H1 (cell line): ENCODE measurements at regions not wholly inside any gene's neighbourhood (a gene's known extent, or its start where the extent isn't known, plus 50 kb on each side); places are given as distances from the start of the nearest gene placed in this dataset.

ENCODE experiments used
- RAD21 ChIP-seq, 2 experiments: IDR thresholded peaks in 1 of 2; conservative IDR thresholded peaks in 1 of 2; 2 replicates each; pipeline ENCODE4 v1.6.1; 2011; ENCODE audit warnings: low read depth in 2 of 2, low read length in 2 of 2, improper control_type of control experiment in 1 of 2, inconsistent platforms in 1 of 2, mild to moderate bottlenecking in 1 of 2, moderate library complexity in 1 of 2
- TF ChIP-seq, protein P1 (sequence below): fragments of 300-600 bp; sonication (generic); IDR thresholded peaks from 2 replicates; pipeline ENCODE4 v1.7.1; 2012; ENCODE audit warnings: low read length, moderate library complexity, mild to moderate bottlenecking, inconsistent platforms; ENCODE audit not compliant: insufficient replicate concordance

DNA sequence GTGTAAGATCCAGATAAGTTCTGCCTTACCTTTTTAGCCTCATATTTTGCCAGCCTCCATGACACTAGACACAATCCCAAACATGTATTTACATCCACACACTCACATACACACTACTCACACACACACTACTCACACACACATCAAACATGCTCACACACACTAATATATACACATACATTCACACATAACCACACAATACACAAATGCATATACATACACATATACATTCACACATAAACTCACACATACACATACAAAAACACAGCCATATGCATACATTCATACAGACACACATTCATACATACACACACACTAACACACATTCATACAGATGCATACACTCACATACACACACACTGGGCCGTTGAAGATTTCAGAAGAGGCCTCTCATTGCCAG is 109.5 kb downstream of the MAIP1 start (continued):
- TF ChIP-seq, protein P1, sequence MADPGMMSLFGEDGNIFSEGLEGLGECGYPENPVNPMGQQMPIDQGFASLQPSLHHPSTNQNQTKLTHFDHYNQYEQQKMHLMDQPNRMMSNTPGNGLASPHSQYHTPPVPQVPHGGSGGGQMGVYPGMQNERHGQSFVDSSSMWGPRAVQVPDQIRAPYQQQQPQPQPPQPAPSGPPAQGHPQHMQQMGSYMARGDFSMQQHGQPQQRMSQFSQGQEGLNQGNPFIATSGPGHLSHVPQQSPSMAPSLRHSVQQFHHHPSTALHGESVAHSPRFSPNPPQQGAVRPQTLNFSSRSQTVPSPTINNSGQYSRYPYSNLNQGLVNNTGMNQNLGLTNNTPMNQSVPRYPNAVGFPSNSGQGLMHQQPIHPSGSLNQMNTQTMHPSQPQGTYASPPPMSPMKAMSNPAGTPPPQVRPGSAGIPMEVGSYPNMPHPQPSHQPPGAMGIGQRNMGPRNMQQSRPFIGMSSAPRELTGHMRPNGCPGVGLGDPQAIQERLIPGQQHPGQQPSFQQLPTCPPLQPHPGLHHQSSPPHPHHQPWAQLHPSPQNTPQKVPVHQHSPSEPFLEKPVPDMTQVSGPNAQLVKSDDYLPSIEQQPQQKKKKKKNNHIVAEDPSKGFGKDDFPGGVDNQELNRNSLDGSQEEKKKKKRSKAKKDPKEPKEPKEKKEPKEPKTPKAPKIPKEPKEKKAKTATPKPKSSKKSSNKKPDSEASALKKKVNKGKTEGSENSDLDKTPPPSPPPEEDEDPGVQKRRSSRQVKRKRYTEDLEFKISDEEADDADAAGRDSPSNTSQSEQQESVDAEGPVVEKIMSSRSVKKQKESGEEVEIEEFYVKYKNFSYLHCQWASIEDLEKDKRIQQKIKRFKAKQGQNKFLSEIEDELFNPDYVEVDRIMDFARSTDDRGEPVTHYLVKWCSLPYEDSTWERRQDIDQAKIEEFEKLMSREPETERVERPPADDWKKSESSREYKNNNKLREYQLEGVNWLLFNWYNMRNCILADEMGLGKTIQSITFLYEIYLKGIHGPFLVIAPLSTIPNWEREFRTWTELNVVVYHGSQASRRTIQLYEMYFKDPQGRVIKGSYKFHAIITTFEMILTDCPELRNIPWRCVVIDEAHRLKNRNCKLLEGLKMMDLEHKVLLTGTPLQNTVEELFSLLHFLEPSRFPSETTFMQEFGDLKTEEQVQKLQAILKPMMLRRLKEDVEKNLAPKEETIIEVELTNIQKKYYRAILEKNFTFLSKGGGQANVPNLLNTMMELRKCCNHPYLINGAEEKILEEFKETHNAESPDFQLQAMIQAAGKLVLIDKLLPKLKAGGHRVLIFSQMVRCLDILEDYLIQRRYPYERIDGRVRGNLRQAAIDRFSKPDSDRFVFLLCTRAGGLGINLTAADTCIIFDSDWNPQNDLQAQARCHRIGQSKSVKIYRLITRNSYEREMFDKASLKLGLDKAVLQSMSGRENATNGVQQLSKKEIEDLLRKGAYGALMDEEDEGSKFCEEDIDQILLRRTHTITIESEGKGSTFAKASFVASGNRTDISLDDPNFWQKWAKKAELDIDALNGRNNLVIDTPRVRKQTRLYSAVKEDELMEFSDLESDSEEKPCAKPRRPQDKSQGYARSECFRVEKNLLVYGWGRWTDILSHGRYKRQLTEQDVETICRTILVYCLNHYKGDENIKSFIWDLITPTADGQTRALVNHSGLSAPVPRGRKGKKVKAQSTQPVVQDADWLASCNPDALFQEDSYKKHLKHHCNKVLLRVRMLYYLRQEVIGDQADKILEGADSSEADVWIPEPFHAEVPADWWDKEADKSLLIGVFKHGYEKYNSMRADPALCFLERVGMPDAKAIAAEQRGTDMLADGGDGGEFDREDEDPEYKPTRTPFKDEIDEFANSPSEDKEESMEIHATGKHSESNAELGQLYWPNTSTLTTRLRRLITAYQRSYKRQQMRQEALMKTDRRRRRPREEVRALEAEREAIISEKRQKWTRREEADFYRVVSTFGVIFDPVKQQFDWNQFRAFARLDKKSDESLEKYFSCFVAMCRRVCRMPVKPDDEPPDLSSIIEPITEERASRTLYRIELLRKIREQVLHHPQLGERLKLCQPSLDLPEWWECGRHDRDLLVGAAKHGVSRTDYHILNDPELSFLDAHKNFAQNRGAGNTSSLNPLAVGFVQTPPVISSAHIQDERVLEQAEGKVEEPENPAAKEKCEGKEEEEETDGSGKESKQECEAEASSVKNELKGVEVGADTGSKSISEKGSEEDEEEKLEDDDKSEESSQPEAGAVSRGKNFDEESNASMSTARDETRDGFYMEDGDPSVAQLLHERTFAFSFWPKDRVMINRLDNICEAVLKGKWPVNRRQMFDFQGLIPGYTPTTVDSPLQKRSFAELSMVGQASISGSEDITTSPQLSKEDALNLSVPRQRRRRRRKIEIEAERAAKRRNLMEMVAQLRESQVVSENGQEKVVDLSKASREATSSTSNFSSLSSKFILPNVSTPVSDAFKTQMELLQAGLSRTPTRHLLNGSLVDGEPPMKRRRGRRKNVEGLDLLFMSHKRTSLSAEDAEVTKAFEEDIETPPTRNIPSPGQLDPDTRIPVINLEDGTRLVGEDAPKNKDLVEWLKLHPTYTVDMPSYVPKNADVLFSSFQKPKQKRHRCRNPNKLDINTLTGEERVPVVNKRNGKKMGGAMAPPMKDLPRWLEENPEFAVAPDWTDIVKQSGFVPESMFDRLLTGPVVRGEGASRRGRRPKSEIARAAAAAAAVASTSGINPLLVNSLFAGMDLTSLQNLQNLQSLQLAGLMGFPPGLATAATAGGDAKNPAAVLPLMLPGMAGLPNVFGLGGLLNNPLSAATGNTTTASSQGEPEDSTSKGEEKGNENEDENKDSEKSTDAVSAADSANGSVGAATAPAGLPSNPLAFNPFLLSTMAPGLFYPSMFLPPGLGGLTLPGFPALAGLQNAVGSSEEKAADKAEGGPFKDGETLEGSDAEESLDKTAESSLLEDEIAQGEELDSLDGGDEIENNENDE = no peak
- no peak for TF ChIP-seq RAD21 (IDR thresholded peaks at IDR 0.05 in 1 of 2, conservative IDR thresholded peaks at IDR 0.05 in 1 of 2; ENCODE audit: low read depth in 2 of 2, low read length in 2 of 2)
